ENCODE measurements at regions not wholly inside any gene's neighbourhood (a gene's known extent, or its start where the extent isn't known, plus 50 kb on each side); places are given as distances from the start of the nearest gene placed in this dataset.
A peak's percentile ranks its signal among the peaks of the same experiment; 100 is the strongest.
"Not testable (repeated sequence)": the region's sequence is repeated elsewhere in the genome, so short reads cannot be mapped to it uniquely, and the experiment has no call there.

GRCh38 chr3:73179601-73180000 is 118.1 kb downstream of the EBLN2 start:
- no peak for DNase-seq

DNA sequence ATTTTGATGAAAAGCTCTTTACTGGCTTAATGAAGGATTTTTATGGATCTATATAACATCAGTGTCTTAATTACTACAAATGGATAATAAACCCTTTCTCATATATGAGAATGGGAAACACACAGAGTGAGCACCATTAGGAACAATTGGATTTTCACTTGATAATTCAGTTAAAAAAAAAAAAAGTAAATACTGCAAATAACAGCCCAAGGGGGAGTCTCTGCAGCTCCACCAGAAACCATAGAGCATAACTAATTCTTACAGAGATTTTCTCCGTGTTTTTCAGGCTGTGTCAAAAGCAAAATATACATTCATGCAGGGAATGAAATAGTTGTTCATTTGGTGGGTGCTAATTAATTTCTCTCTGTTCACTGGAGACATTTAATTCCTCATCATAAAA is 125.3 kb downstream of the EBLN2 start:
- no peak for DNase-seq

- no peak for DNase-seq
Observed at GRCh38 chr3:73187328-73187727, 125.9 kb downstream of the EBLN2 start.

- DNase-seq = no peak
Observed at GRCh38 chr3:73188707-73189106, 127.2 kb downstream of the EBLN2 start.

DNA sequence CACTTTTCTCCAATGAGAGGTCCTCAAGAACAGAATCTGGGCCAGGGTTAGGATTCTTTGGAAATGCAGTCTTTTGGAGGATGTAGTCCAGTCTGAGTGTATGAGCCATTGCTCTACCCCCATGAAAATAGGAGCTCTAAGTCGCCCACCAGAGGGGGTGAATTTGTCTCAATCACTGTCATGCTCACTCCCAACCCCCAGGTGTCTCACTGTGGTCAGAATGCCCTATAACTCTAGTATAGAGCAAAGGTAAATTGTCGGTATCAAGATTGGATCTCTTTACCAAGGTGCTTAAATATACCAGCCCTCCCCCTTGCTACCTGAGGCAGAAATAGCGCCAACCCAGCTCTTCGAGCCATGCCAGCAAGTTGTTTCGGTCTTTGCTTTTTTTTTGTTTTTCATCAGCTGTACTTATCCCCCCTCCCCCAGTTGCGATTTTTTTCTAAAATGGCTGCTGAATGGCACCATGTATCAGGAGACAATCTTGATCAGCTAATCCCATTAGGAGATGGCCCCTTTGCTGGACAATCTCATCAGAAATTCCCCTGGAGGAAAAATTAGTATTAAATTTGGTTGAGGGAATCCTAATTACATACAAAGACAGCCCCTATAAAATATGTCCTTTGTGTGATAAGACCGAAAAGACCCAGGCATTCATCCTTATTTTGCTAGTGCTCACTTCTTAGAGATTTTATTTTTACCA is 130.7 kb downstream of the EBLN2 start:
- DNase-seq = peak; percentile 16

DNA sequence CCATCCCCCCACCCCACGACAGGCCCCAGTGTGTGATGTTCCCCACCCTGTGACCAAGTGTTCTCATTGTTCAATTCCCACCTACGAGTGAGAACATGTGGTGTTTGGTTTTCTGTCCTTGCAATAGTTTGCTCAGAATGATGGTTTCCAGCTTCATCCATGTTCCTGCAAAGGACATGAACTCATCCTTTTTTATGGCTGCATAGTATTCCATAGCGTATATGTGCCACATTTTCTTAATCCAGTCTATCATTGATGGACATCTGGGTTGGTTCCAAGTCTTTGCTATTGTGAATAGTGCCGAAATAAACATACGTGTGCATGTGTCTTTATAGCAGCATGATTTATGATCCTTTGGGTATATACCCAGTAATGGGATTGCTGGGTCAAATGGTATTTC is 132.5 kb downstream of the EBLN2 start:
- not testable (repeated sequence) for DNase-seq

DNA sequence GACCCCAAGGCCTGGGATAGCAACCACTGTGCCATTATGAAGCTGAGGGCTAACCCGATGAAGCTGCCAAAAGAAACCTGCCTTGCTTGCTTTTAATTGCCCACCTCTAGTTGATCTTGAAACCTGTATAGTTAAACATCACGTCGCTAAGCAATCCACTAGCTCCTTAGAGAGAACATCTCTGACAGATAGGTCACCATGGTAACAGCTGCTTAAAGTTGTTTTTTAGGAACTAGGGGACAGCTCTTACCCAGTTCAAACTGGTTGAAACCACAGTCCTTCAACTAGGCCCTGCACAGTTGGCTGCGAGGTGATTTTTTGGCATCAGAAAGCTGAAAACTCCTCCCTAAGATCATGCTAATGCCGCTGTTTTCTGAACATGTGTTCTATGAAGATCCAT is 135.7 kb downstream of the EBLN2 start:
- DNase-seq = no peak

DNA sequence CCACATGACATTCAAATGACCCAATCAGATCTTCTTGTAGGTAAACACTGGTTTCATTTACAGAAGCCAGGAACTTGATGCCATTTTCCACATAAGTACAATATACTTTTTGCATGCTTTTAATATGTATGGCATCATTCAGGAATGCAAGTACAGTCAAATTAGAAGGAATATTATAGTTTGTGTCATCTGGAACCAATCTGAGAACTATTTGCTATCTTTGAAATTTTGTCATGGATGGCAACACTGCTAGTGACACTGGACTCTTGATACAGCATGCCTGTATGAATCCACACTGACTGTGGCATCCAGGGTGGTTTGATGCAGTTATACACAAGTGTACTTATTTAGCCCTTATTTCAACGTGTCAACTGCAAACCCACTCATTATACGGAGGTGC is 141.6 kb downstream of the EBLN2 start:
- no peak for DNase-seq

DNA sequence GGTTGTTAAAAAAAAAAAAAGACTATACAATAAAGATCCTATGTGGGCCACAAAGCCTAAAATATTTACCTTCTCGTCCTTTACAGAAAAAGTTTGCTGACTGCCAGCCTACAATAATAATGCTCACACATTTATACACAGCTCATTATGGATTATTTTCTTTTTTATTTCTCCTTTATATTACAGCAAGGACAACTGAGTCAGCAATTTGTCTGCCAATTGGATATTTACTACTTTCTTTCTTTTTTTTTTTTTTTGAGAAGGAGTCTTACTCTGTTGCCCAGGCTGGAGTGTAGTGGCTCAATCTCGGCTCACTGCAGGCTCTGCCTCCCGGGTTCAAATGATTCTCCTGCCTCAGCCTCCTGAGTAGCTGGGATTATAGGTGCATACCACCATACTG is 142.2 kb downstream of the EBLN2 start:
- DNase-seq = no peak

DNA sequence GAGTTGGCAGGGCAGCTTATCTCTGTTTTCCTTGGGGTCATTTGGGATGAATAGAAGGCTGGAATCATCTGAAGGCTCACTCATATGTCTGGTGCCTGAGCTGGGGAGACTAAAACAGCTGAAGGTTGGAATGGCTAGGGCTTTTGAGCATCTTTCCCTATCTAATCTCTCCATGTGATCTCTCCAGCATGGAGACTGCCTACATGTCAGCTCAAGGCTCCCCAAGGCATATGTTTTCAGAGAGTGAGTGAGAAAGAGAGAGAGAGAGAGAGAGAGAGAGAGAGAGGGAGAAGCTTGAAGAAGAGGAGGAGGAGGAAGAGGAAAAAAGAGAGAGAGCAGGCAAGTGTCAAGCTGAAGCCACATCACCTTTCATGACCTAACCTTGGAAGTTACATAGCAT is 143.4 kb downstream of the EBLN2 start:
- DNase-seq = no peak

DNA sequence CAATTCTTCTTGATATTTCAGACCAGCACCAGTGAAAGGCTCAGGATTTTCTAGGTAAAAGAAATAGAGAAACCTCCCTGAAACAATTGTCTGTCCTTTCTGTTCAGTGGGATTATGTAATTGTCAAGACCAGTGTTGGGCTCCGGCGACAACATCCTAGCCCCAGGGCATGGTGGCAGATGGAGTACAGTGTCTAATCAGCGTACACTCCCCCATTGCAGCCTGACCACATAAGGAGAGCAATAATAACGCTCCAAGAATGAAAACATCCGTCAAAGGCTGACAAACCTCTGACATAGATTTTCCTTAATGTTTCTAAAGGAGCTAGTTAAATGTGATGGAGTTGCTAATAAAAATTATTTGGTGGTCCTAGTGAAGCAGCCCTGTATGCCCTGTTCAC is 144.6 kb downstream of the EBLN2 start:
- no peak for DNase-seq

- DNase-seq = no peak
Observed at GRCh38 chr3:73207946-73208440, 146.5 kb downstream of the EBLN2 start.

DNA sequence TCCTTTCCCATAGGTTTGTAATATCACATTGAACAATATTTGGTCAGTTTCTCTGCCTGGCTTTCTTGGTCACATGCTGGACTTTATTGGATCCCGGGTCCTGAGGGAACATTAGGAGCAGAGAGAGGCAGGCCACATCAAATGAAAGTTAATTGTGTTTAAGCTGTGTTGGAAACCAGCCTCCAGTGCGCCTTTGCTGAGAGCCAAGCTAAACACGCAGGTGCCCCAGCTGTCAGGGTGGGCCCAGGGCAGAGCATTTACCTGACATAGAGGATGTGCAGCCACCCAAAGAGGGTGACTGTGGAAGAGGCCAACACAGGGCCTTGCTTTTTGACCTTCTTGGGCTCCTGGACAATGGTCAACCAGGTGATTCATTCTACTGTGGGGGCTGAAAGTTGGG is 149.3 kb downstream of the EBLN2 start:
- DNase-seq = no peak

- DNase-seq = no peak
Observed at GRCh38 chr3:73212683-73213082, 151.2 kb downstream of the EBLN2 start.

- no peak for DNase-seq
Observed at GRCh38 chr3:73213896-73214295, 152.4 kb downstream of the EBLN2 start.

- DNase-seq = no peak
Observed at GRCh38 chr3:73214846-73215245, 153.4 kb downstream of the EBLN2 start.

GRCh38 chr3:73215281-73215680 is 153.8 kb downstream of the EBLN2 start:
- DNase-seq = no peak

GRCh38 chr3:73215901-73216300 is 154.4 kb downstream of the EBLN2 start:
- no peak for DNase-seq

GRCh38 chr3:73216310-73216709 is 154.9 kb downstream of the EBLN2 start:
- no peak for DNase-seq

DNA sequence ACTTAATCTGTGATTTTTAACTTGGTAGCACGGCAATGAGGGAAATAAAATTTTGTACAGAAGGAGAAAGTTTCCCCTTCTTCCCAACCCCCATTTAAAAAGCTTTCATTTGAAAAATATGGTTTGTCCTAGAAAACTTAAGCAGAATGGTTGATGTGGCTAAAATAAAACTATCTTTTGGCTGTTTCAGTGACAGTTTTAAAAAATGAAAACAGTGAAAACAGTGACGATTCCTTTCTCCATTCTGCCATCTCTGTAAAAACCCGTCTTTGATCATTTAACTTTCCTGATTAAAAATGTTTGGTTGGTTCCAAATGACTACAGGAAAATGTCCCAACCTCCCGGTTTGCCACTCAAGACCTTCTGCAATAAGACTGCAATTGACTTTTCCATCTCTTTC is 160.7 kb downstream of the EBLN2 start:
- DNase-seq = no peak

DNA sequence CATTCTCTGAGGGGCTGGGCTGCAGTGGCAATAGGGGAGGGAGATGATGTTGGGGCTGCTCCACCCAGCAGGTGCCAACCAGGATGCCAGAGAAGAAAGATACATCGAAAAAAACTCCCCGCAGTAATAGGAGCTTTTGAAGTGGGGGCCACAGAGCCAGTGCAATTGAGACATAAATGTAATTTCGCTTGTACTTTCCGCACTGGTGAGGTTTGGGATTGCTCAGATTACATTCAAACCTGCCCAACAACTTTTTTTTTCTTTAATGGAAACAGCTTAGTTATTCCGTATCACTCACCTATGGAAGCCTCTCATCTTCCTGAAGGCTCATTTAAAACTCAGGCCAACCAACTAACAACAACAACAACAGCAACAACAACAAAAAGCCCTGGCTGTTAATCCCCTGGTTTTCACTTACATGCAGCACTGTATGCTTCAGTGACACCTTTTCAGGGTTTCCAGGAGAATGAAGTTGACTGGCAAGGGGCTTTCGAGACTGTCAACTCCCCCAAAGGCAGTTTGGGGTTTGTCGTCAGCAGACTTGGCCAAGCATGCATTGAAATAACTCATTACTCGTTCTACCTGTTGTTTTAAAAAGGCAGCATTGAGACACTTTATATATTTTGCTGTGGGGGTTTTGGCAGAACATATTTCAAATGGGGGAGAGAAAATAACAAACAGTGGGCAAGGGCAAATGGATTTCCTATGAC is 163.8 kb downstream of the EBLN2 start:
- no peak for DNase-seq

DNA sequence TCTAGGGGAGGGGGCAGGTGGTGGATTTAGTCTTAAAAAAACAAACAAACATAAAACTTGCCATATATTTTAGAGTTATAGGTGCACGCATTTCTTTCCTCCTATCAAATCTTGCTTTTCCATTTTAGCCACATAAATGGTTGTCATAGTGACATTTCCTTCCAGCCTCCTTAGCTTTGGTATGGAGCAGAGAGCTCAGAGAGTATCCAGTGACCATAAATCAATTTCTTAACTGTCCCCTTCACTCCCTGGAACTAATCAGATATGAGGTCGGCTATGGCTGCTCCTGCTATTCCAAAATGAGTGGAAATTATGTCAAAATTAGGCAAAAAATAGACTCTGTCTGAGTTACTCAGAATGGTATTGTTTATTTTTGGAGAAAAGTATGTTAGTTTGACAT is 164.5 kb downstream of the EBLN2 start:
- no peak for DNase-seq

- no peak for DNase-seq
Observed at GRCh38 chr3:73228000-73228399, 166.5 kb downstream of the EBLN2 start.

GRCh38 chr3:73228437-73228836 is 167.0 kb downstream of the EBLN2 start:
- no peak for DNase-seq

- no peak for DNase-seq
Observed at GRCh38 chr3:73228959-73229358, 167.5 kb downstream of the EBLN2 start.
